DMS153 (cell line): ENCODE measurements at regions not wholly inside any gene's neighbourhood (a gene's known extent, or its start where the extent isn't known, plus 50 kb on each side); places are given as distances from the start of the nearest gene placed in this dataset.
"Not testable (repeated sequence)": the region's sequence is repeated elsewhere in the genome, so short reads cannot be mapped to it uniquely, and the experiment has no call there.

Experiments
- DNase-seq: peaks from one replicate; lab custom pipeline; 2025; lab: John Stamatoyannopoulos, UW

DNA sequence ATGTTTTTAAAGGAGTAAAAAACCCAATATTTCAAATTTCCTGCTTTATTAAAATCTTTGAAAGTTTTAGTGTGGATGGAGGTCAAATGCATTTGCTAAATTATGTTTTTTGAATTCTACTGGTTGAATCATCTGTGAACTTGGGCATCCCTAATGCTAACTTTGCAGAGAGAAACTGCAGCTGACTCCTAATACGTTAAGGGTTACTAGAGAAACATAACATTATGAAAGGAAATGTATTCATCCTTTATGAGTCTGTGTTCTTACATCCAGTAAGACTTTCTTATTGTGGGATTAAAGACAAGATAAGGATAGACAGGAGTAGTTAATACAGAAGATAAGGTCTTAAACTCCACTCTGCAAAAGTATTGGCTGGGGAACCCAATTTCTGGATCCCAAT, 140.6 kb downstream of the FAM124B start:
- no peak for DNase-seq

DNA sequence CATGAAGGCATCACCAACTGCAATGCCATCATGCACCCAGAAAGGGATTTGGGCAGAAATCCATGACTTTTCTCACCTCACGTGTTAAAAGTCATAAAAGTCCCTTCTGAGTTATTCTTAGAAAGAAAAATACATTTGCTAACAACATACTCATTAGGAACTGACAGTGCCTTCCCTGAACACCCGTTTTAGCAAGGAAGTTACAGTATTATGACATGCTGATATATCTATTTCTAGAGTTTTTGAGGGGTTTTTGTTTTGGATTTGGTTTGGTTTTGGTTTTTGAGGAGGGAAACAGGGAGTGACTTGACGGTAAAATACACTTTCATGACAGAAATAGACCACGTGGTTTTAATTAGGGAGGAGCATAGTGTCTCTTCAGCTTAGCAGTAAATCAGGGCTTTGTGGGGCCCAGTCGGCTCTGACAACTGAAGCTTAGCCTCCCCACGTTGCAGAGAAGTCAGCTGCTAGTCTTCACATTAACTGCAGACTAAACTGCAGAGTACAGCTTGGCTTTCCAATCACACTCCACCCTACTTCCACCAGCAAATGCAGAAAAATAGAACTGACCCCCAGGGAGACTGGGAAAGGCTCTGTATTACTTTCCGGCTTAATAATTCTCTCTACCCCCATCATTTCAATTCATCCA, 141.4 kb downstream of the FAM124B start:
- DNase-seq = no peak

DNA sequence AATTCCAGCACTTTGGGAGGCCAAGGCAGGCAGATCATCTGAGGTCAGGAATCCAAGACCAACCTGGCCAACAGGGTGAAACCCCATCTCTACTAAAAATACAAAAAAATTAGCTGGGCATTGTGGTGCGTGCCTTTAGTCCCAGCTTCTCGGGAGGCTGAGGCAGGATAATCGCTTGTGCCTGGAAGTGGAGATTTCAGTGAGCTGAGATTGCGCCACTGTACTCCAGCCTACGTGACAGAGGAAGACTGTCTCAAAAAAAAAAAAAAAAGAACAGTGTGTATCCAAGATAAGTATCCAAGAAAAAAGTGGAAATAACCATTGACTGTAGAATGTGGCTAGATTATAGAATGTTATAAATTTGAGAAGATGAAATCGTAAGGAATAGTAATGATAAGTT, 142.1 kb downstream of the FAM124B start:
- DNase-seq = no peak

DNA sequence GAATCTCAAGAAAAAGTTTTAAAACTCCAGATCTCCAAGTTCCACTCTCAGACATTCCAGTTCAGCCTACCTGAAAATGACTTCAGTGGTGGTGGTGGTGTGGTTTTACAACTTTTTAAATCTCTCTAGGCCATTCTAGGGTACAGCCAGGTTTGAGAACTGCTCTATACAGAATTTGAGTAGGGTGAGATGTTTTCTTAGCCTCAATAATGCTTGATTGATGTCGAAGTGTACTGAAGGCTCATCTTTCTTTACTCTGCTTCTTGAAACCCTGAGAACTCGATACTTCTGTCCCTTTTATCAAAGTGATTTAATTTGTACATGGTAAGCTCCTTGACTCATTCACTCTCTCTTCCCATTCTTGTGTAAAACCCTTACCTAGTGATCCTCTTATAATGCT, 143.8 kb downstream of the FAM124B start:
- DNase-seq = no peak

DNA sequence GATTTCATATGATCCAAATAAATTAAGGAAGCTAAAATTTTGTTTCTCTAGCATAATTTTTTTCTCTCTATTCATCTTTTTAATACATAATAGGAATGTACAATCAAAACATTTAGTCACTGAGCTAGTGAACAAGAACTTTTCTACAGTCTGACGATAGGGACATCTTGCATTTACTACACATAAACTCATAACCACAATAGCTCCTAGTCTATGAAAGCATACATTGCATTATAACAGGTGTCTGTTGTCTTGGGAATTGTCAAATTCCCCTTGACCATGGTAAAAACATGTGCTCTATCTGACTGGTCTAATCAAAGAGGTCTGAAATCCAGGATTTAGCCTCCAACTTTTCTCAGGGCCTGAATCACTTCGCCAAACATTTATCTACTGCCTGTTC, 144.8 kb downstream of the FAM124B start:
- DNase-seq = no peak

DNA sequence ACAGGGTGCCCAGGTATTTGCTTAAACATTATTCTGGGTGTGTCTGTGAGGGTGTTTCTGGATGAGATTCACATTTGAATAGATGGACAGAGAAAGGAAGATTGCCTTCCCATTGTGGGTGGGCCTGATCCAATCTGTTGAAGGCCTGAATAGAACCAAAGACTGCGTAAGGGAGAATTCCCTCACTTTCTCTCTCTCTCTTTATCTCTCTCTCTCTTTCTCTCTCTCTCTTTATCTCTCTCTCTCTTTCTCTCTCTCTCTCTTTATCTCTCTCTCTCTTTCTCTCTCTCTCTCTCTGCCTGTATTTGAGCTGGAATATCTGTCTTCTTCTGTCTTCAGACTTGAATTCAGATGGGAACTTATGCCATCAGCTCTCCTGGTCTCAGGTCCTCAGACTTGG, 148.4 kb downstream of the FAM124B start:
- no peak for DNase-seq

DNA sequence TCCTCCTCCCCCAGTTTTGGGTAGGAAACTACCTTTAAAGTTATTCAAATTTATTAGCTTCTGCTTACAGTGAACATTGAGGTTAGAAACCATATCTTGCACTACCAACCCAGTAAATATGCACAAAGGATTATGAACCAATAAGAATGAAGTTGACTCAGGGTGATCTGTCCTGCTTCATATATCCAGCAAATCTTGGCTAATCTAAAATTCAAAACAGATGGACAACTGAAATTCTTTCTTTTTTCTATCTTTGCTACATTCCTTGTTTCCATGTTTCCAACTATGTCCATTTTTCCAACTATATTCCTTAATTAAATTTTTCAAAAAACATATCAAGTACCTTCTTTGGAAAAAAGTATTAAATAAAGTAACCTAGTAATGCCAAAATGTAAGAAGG, 149.3 kb downstream of the FAM124B start:
- DNase-seq = no peak

DNA sequence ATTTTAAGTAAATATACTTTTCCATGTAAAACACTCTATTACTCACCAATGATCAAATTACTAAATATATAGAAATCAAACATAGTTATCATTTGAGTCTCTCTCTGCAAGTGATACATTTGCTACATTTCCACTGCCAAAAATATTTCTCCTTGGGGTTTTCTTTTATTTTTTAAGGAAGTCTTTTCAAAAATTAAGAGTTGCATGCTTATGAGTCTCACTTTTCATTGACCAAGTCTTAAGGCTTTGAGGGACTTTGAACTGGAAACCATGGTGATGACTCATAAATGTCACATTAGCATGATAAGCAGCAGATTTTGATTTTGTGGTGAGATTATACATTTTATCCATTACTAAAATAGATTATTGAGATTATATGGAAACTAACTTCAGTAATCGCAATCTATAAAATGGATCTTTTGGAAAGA, 152.9 kb downstream of the FAM124B start:
- no peak for DNase-seq

DNA sequence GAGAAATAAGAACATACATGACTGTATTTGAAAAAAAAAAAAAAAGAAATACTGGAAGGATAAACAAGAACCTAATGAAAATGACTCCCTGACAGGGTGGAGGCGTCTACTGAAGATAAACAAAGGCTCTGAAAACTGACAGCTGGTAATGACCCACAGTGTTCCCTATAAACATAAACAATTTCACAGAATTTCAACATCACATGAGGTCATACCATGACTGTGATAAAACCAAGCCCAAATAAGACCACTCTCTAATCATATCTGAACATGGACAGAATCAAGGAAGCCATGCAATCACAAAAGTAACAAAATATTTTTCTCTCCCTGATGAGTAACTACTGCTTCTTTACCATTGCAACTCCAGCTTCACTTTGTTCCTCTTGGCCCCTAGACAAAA, 159.3 kb downstream of the FAM124B start:
- DNase-seq = no peak

DNA sequence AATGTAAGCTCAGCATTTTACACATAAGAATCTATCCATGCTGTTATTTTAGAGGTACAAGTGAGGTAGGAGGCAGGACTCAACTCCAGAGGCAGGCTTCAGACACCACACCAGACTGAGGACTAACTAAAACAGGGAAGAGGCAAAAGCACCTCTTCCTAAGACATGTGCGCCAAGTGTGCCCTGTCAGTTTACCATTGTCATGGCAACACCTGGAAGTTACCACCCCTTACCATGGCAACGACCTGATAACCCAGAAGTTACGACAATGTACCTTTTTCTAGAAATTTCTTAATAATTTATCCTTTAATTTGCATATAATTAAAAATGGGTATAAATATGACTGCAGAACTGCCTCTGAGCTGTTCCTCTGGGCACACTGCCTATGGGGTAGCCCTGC, 160.1 kb downstream of the FAM124B start:
- DNase-seq = no peak

DNA sequence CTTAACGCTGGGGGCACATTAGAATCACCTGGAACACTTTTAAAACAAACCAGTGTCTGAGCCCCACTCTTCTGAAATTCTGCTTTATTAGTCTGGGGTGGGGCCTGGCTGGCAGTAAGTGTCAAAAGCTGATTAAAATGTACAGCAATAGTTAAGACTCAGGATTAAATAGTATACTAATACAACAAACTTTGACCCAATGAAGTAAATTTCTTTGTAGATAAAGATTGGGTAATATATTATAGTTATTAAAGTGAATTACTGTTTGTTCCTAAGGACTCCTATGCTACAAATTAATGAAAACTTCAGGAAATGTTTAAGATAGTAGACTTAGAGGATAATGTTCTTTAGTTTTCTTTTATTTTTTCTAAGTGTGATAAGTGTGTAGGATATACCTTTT, 160.9 kb downstream of the FAM124B start:
- no peak for DNase-seq

DNA sequence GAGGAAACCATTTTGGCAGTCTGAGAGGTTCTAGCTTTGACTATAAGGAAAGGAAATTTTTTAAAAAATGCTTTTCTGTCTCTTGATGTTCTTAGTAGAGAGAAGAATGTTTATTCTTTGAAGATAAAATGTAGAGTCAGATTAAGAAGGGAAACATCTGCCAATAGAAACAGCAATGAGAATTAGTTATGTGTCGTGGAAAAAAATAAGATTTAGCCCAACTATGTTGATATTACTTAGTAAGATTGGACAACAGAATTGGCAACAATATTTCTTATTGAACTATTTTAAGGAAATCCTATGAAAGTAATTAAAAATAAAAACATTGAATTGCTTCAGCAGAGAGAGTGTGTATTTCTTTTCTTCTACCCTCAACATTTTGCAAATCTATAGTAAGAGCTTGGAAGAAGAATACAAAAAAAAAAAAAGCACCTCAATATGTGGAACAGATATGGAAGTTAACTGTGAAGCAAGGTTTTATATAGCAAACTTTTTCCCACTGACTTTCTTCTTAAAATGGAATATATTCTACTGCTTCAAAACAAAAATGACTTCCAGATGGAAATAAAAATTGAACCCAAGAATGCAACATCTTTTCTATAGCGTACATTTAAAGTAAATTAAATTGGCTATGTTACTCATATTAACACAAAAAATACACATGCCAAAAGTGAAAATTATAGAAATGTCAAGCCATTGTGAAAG, 177.9 kb downstream of the FAM124B start:
- no peak for DNase-seq

DNA sequence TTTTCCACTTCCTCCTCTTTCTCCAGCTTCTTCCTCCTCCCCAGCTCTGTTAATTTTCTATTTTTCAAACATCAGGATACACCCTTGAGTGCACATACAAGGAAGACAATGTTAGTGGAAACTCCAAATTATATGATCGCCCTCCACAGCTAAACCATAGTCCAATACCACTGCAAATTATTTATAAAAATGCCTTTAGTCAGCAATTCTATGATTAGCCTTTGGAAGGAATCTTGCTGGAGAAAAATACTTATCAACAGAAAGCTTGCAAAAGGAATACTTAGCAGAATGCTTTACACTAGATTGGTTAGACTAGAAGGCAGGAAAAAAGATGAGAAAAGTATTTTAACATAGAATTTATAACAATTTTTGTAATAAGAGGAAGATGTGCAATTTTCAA, 178.9 kb downstream of the FAM124B start:
- DNase-seq = no peak

DNA sequence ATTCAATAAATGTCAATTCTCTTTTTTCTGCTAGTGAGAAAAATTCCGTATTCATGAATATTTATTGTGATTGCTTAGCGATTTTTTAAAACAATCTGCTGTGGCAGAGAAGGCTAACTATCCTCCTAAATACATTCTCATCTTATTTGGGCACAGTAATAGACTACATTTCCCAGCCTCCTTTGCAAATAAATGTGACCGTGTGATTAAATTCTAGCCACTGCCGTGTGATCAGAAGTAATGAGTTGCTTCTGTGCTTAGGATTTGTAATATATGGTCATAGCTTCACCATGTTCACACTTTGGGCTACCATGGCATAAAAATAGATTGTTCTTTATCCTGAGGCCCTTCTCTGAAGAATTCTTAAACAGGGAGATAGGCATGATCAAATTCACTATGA, 179.6 kb downstream of the FAM124B start:
- DNase-seq = no peak

DNA sequence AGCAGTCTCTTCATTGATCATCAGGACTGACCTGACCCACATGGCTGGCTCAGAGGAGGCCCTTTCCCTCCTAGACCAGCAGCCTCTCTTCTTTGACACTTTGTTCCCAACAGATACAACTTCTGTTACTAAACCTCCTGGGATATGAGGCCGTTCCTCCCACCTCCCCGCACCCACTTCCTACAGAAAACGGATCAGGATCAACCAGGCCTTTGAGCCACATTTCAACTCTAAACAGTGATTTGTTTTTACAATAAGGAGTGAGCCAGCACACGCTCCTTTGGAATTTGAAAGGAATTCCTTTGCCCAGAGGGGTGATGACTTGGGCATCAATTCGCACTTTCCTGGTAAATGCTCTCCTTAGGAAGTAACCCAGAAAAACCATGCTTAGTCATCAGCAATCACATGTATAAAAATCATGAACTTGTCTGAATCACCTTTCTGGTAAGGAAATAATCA, 180.4 kb downstream of the FAM124B start:
- no peak for DNase-seq

DNA sequence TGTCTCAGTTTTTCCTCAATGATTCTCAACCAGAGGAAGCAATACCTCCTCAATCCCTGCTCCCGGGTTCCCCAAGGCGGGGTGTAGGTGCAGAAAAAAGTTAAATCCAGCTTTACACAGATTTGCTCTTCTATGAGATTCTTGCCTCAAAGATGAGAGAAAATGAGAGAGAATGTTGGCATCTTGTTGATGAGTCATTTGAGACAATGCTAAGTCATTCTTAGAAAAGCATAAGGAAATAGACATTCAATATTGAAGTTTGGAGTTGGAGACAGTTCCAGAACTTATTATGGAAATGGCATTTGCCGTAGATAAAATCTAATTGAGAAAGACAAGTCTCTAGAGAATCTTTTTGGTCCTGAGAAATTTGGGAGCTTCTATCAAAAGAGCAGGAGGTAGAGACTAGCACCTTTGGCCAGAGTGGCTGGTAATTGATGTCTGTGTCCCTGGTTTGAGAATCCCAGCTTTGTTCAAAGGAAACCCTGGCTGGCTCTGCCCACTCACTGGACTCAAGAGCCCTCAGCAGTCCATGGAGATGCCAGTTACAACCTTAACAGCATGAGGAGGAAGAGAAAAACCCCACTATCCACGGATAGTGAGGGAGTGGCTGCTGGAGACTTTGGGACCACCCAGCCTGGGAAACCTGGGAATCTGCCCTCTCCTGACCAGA, 181.2 kb downstream of the FAM124B start:
- DNase-seq = no peak

DNA sequence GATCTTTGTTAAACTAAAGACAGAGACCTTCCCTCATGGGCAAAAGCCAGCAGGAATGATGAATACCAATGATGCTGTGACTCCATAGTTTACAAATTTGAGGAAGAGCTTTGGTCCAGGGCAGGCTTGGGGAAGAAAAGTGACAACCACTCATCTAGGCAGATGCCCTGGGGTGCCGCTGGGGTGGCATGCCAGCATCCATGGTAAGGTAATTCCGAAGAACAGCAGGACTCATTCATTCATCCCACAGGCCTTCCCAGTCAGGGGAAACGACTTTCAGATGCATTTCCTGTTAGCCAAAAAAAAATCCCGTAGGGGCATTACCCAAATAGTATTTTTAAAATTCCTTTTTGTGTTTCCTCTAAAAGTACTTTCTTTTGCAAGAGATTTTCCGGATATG, 180.7 kb upstream of the SERPINE2 start:
- DNase-seq = no peak

DNA sequence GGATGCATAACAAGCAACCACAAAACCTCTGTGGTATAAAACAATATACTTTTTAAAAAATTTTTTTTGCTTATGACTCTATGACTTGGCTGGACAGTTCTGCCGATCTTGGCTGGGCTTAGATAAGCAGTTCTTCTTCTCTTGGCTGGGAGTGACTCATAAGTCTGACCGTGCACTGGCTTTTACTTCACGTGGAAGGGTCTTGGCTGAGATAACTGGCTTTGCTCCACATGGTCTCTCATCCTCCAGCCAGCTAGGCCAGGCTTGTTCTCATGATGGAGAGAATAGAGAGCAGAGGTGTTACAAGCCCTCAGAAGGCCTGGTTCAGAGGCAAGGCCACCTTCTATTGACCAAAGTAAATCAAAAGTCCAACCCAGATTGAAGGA, 178.9 kb upstream of the SERPINE2 start:
- no peak for DNase-seq

DNA sequence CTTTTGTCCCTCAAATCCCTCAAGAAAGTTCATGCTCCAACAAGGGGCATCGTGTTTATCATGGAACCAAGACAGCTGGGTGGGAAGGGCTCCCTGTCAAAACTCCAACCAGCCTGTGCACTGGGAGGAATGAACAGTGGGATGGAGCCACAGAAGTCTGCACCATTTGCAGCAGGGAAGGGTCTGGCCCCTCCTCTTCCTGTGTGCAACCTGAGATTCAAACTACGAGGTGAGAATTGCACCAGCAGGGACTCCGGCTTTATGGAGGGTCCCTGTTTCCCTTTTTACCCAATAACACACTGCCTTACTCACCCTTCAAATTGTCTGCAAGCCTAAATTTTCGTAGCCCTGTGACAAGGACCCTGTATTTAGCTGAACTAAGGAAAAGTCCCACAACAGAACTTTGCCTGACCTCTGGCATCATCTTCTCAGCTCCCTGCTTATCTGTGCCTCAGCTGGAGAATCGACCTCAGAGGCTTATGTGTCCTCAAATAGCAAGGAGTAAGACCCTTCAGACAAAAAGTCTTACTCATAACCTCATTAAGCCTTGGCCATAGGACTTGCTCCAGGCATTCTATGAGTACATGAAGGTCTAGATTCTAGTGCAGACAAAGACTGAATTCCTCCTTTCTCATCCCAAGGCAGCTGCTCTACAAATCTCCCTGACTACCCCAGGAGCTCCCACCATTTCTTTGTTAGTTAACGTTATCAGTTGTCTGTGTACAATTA, 178.3 kb upstream of the SERPINE2 start:
- DNase-seq = no peak

DNA sequence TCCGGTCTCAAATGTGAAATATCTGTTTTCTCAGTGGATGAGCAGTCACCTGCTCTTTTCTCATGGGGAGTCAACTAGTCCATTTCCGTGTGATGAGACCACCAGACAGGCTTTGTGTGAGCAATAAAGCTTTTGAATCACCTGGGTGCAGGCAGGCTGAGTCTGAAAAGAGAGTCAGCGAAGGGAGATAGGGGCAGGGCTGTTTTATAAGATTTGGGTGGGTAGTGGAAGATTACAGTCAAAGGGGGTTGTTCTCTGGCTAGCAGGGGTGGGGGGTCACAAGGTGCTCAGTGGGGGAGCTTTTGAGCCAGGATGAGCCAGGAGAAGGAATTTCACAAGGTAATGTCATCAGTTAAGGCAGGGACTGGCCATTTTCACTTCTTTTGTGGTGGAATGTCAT, 176.5 kb upstream of the SERPINE2 start:
- DNase-seq = not testable (repeated sequence)

DNA sequence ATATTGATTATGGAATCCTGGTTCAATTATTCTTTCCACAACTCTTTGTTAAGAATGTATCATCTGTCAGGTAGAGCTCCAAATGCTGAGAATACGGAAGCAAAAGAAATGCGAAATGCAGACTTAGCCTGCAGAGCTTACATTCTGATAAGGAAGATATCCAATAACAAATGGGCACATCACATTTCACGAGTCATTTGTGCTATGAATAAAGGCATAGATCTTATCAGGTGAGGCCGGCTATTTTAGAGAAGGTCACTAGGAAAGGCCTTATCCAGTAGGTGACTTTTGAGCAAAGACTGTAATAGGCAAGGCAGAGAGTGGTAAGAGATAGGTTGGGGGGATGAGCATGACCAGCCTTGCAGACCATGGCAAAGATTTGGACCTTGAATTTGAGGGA, 174.3 kb upstream of the SERPINE2 start:
- DNase-seq = no peak

DNA sequence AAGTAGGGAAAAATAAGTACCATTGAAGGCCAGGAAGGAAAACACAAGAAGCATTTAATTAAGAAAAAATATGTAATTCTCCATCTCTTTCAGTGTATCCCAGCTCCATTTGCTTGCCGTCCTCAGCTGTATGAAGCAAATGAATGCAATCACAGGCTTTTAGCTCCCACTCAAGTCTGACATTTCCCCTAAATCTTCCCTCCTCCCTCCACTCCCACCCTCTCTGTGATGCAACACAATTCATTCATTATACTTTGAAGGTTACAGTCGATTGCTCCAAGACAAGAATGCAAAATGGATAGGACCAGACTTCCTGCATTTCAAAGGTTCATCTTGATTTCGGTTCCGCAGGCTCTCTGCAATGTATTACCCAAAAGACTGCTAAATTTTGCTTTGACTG, 172.7 kb upstream of the SERPINE2 start:
- DNase-seq = no peak

DNA sequence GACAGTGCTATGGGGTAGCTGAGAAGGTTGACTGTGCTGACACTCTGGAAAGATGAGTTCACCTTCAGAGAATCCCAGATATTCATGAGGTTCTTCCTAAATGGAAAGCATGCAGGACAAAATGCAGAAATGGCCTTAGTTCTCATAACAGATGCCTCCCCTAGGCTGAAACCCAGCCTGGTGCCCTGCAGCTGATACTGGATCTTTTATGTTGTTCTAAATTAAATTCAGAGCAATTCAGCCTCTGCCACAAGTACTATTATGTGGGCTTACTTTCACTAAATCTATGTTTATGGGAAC, 172.0 kb upstream of the SERPINE2 start:
- DNase-seq = no peak
